AG09309 (cell line): ENCODE measurements at regions not wholly inside any gene's neighbourhood (a gene's known extent, or its start where the extent isn't known, plus 50 kb on each side); places are given as distances from the start of the nearest gene placed in this dataset.

Experiments
- DNase-seq: peaks from one replicate; pipeline ENCODE4 v3.0.0-alpha.2; 2010; ENCODE audit warnings: low read depth
- H3K4me3 ChIP-seq: 2 replicates; pipeline ENCODE4 v1.5.1; 2011; ENCODE audit warnings: mild to moderate bottlenecking, low read depth, low read length, moderate library complexity; ENCODE audit not compliant: control insufficient read depth
- CTCF ChIP-seq: IDR thresholded peaks from 2 replicates; pipeline ENCODE4 v1.5.1; 2011; ENCODE audit warnings: mild to moderate bottlenecking, low read depth, low read length, inconsistent platforms; ENCODE audit not compliant: insufficient read depth, control insufficient read depth; ENCODE audit errors: missing control alignments

- no peak for DNase-seq
- no peak overlapping the region for H3K4me3 ChIP-seq
- no peak for TF ChIP-seq CTCF
These were observed 122.1 kb upstream of the CEP162 start for GRCh38 chr6:84349542-84349941.

GRCh38 chr6:84348801-84349200 is 121.4 kb upstream of the CEP162 start:
- TF ChIP-seq CTCF = no peak
- no peak for DNase-seq
- no peak overlapping the region for H3K4me3 ChIP-seq

GRCh38 chr6:84346372-84346771 is 118.9 kb upstream of the CEP162 start:
- DNase-seq = no peak
- TF ChIP-seq CTCF = peak; percentile 41
- no peak overlapping the region for H3K4me3 ChIP-seq

GRCh38 chr6:84344005-84344404 is 116.6 kb upstream of the CEP162 start:
- TF ChIP-seq CTCF = no peak
- H3K4me3 ChIP-seq = no peak overlapping the region
- no peak for DNase-seq

- no peak for TF ChIP-seq CTCF
- no peak overlapping the region for H3K4me3 ChIP-seq
- no peak for DNase-seq
These were observed 113.0 kb upstream of the CEP162 start for GRCh38 chr6:84340422-84340821.

- DNase-seq = no peak
- no peak for TF ChIP-seq CTCF
- H3K4me3 ChIP-seq = no peak overlapping the region
These were observed 106.4 kb upstream of the CEP162 start for GRCh38 chr6:84333842-84334241.
